ENCODE measurements at regions not wholly inside any gene's neighbourhood (a gene's known extent, or its start where the extent isn't known, plus 50 kb on each side); places are given as distances from the start of the nearest gene placed in this dataset.

DNA sequence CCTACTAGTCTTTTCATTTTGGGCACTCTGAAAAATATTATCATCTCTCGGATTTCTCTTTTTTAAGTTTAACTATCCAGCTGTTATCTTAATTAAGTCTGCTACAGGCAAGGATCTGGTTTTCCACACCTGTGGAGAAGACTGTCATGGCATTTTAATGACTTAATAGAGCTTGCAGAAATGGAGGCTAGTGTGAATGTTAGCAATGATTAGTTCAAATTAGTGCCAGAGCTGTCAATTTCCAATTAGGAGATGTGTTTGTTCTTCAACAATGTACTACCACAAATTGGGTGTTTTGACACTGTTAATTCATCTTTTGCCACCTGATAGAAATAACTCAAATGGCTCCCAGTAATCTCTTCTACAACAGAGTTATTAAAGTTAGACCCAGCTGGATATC lies 2023.0 kb upstream of the CDH9 start:
- no peak overlapping the region for H3K27ac ChIP-seq
- H3K9me3 ChIP-seq, result no peaks in the 10 kb centered on the region
- TF ChIP-seq EP300 (IDR thresholded peaks at IDR 0.05; ENCODE audit: low read depth), result no peak
- TF ChIP-seq CTCF (IDR thresholded peaks at IDR 0.05), result no peak
- no peak for TF ChIP-seq POLR2AphosphoS5 (IDR thresholded peaks at IDR 0.05)
- no peak for TF ChIP-seq POLR2A (IDR thresholded peaks at IDR 0.05)
- intact Hi-C loops (cut with DNase I; ENCODE audit: low total_unique reads) (no loop called here), in situ Hi-C loops (cut with MboI; ENCODE audit: low pct_ligation_motif_present in 1 of 4, low pct_unique_long_range_greater_than_20kb in 1 of 4, low sequenced_read_pairs in 3 of 4) (no loop called here)
- no peak overlapping the region for H3K4me3 ChIP-seq
- no peak for DNase-seq
- H3K36me3 ChIP-seq, result no peaks in the 10 kb centered on the region
- H3K4me1 ChIP-seq, result no peaks in the 10 kb centered on the region
- no peaks in the 10 kb centered on the region for H3K27me3 ChIP-seq
- 38 to 63% methylated on average over 1 of the region's 1 CpG for WGBS, 2 donors (ENCODE audit: low coverage in 1 of 2)

DNA sequence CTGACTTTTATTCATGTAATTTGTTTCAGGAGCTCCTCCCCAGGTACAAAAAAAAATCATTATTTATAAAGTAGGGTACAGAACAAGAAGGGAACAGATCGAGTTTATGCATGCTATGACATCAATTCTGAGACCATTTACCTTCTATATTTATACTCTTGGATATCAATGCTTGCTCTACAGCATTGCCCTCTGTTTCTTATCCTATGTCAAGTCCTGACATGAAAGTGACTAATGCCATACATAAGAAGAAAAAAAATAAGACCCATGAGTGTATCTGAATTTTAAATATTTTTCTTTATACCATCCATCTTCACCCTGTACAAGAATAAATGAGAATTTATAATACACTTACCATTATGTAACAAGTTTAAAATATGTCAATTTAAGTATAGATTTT lies 2016.3 kb upstream of the CDH9 start:
- H3K27me3 ChIP-seq, result no peaks in the 10 kb centered on the region
- intact Hi-C loops (cut with DNase I; ENCODE audit: low total_unique reads), result no loop called here
- H3K9me3 ChIP-seq, result no peaks in the 10 kb centered on the region
- no peaks in the 10 kb centered on the region for H3K4me1 ChIP-seq
- no peaks in the 10 kb centered on the region for H3K36me3 ChIP-seq
- in situ Hi-C loops (cut with MboI; ENCODE audit: low pct_ligation_motif_present in 1 of 4, low pct_unique_long_range_greater_than_20kb in 1 of 4, low sequenced_read_pairs in 3 of 4), result no loop called here
- WGBS, 2 donors (ENCODE audit: low coverage in 1 of 2), result 27 to 29% methylated on average over 1 of the region's 1 CpG
- no peak for DNase-seq
- no peak overlapping the region for H3K4me3 ChIP-seq
- no peak overlapping the region for H3K27ac ChIP-seq
- no peak for TF ChIP-seq POLR2AphosphoS5 (IDR thresholded peaks at IDR 0.05)
- TF ChIP-seq POLR2A (IDR thresholded peaks at IDR 0.05), result no peak

GRCh38 chr5:29054282-29054681 lies 2015.9 kb upstream of the CDH9 start:
- H3K27me3 ChIP-seq, result no peaks in the 10 kb centered on the region
- WGBS, 2 donors (ENCODE audit: low coverage in 1 of 2), result 0 to 25% methylated on average over 1 of the region's 1 CpG
- DNase-seq, result no peak
- no peak overlapping the region for H3K4me3 ChIP-seq
- intact Hi-C loops (cut with DNase I; ENCODE audit: low total_unique reads), result no loop called here
- H3K9me3 ChIP-seq, result no peaks in the 10 kb centered on the region
- no peak overlapping the region for H3K27ac ChIP-seq
- H3K36me3 ChIP-seq, result no peaks in the 10 kb centered on the region
- in situ Hi-C loops (cut with MboI; ENCODE audit: low pct_ligation_motif_present in 1 of 4, low pct_unique_long_range_greater_than_20kb in 1 of 4, low sequenced_read_pairs in 3 of 4), result no loop called here
- no peak for TF ChIP-seq CTCF (IDR thresholded peaks at IDR 0.05)
- no peak for TF ChIP-seq POLR2AphosphoS5 (IDR thresholded peaks at IDR 0.05)
- no peak for TF ChIP-seq EP300 (IDR thresholded peaks at IDR 0.05; ENCODE audit: low read depth)
- no peak for TF ChIP-seq POLR2A (IDR thresholded peaks at IDR 0.05)
- no peaks in the 10 kb centered on the region for H3K4me1 ChIP-seq

DNA sequence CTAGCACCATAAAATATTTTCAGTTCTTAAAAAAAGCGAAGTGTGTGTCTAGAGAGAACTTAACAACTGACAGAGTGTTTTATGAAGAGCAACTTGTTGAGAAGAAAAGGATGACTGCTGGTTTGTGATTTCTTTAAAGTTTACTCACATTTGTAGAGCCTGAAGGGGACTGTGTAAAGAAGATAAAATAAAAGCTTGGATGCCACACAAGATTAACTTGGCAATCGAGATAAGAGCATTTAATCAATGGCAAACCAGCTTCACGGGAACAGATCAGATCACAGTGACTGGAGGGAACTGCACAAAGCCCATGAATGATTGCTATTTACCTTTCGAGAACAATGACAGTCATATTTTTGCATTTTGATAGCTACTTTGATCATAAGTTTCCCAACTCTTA lies 2013.1 kb upstream of the CDH9 start:
- Histone ChIP-seq H3K4me3 (no peak overlapping the region), H3K27me3 (no peaks in the 10 kb centered on the region), H3K36me3 (no peaks in the 10 kb centered on the region), H3K4me1 (no peaks in the 10 kb centered on the region), H3K27ac (no peak overlapping the region), H3K9me3 (no peaks in the 10 kb centered on the region)
- no peak for DNase-seq
- intact Hi-C loops (cut with DNase I; ENCODE audit: low total_unique reads) (no loop called here), in situ Hi-C loops (cut with MboI; ENCODE audit: low pct_ligation_motif_present in 1 of 4, low pct_unique_long_range_greater_than_20kb in 1 of 4, low sequenced_read_pairs in 3 of 4) (no loop called here)
- TF ChIP-seq POLR2A (IDR thresholded peaks at IDR 0.05) (no peak), CTCF (IDR thresholded peaks at IDR 0.05) (no peak), POLR2AphosphoS5 (IDR thresholded peaks at IDR 0.05) (no peak), EP300 (IDR thresholded peaks at IDR 0.05; ENCODE audit: low read depth) (no peak)
- 53 to 57% methylated on average over 4 of the region's 4 CpGs for WGBS, 2 donors (ENCODE audit: low coverage in 1 of 2)

- intact Hi-C loops (cut with DNase I; ENCODE audit: low total_unique reads), result no loop called here
- WGBS, 2 donors (ENCODE audit: low coverage in 1 of 2), result 38 to 45% methylated on average over 2 to 4 of the region's 4 CpGs
- DNase-seq, result no peak
- in situ Hi-C loops (cut with MboI; ENCODE audit: low pct_ligation_motif_present in 1 of 4, low pct_unique_long_range_greater_than_20kb in 1 of 4, low sequenced_read_pairs in 3 of 4), result no loop called here
- H3K27me3 ChIP-seq, result no peaks in the 10 kb centered on the region
- no peaks in the 10 kb centered on the region for H3K36me3 ChIP-seq
- no peak overlapping the region for H3K4me3 ChIP-seq
- no peaks in the 10 kb centered on the region for H3K4me1 ChIP-seq
- H3K27ac ChIP-seq, result no peak overlapping the region
- TF ChIP-seq EP300 (IDR thresholded peaks at IDR 0.05; ENCODE audit: low read depth) (no peak), POLR2A (IDR thresholded peaks at IDR 0.05) (no peak), POLR2AphosphoS5 (IDR thresholded peaks at IDR 0.05) (no peak)
- H3K9me3 ChIP-seq, result no peaks in the 10 kb centered on the region
Observed at GRCh38 chr5:29042152-29042551, 2003.8 kb upstream of the CDH9 start.
